ENCODE measurements at regions not wholly inside any gene's neighbourhood (a gene's known extent, or its start where the extent isn't known, plus 50 kb on each side); places are given as distances from the start of the nearest gene placed in this dataset.

DNA sequence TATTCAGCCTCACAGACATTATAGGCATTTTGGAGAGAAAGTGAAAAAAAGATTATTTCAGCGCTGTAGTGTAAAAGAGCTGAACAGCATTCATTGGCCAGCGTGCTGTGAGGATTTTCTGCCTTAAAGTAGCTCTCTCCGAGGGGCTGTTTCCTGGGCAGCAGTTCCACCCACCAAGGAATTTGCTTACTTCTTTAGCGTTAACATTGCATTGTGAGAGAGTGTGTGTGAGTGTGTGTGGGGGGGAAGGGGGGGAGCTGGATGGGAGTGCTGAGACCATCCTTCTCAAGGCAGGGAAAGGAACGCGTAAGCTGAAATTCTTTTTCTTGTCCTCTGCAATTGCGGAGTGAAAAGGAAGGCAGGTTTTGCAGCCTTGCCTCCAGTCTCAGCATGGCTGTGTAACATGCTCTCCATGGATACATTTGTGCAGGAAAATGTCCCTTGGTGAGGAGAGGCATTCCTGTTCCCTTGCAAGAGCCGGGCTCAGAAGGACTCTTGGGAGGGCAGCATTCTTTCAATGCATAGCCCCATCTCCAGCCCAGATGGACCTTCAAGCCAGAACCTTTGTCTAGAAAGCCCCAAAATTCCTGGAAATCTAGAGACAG is 159.9 kb upstream of the NAV2 start:
- no peaks in the 10 kb centered on the region for H3K27me3 ChIP-seq (replicated peaks)
- no peak overlapping the region for H3K27ac ChIP-seq
- in situ Hi-C loops (cut with HindIII; ENCODE audit: low pct_ligation_motif_present, low sequenced_read_pairs), result loop anchor here (25.0 kb wide), 2 partner anchors 185 to 335 kb away; no protein-coding TSS in a partner anchor
- no peaks in the 10 kb centered on the region for H3K36me3 ChIP-seq (replicated peaks)
- no peak overlapping the region for H3K4me3 ChIP-seq (ENCODE audit: low read depth, low read length)
- TF ChIP-seq CTCF (IDR thresholded peaks at IDR 0.05; ENCODE audit: low read depth, low read length, missing control alignments), result no peak
- DNase-seq, result no peak

DNA sequence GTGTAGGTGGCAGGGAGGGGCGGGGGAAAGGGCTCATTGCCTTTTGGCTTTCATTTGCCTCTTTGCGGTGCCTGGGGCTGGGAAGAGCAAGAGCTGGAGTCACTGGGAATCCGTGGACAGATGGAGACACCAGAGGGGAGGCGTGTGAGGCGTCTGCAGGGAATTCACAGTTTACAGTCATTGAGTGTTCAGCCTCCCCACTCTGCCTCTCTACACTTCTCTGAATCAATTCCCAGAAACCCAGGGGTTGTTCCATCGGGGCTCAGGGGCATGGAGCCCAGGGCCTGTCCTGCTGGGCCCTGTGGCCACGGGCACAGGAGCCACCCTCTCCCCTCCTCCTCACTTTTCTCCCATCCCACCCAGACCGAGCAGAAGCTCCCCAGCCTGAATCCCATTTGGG is 160.5 kb upstream of the NAV2 start:
- H3K4me3 ChIP-seq (ENCODE audit: low read depth, low read length), result no peak overlapping the region
- no peak overlapping the region for H3K27ac ChIP-seq
- in situ Hi-C loops (cut with HindIII; ENCODE audit: low pct_ligation_motif_present, low sequenced_read_pairs), result loop anchor here (25.0 kb wide), 2 partner anchors 185 to 335 kb away; no protein-coding TSS in a partner anchor
- no peak for TF ChIP-seq CTCF (IDR thresholded peaks at IDR 0.05; ENCODE audit: low read depth, low read length, missing control alignments)
- H3K27me3 ChIP-seq (replicated peaks), result no peaks in the 10 kb centered on the region
- DNase-seq, result no peak
- no peaks in the 10 kb centered on the region for H3K36me3 ChIP-seq (replicated peaks)

DNA sequence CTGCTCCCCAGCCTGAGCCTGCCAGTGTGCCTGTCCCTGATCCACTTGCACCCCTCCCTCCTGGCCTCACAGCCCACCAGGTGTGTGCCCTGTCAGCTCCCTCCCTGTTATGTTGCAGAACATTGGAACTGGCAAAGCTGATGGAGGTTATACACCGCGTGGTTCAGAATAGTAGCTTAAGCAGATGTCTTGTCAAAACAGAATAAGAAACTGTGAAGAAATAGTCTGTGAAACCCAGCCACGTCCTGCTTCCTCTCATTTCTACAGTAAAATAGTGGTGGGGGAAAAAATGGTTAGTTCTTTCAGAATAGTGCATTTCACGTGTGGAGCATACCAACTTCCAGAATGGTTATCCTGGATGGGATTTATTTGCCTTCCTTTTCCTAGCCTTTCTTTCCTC is 161.2 kb upstream of the NAV2 start:
- H3K27me3 ChIP-seq (replicated peaks), result no peaks in the 10 kb centered on the region
- in situ Hi-C loops (cut with HindIII; ENCODE audit: low pct_ligation_motif_present, low sequenced_read_pairs), result loop anchor here (25.0 kb wide), 2 partner anchors 186 to 336 kb away; no protein-coding TSS in a partner anchor
- no peak for TF ChIP-seq CTCF (IDR thresholded peaks at IDR 0.05; ENCODE audit: low read depth, low read length, missing control alignments)

DNA sequence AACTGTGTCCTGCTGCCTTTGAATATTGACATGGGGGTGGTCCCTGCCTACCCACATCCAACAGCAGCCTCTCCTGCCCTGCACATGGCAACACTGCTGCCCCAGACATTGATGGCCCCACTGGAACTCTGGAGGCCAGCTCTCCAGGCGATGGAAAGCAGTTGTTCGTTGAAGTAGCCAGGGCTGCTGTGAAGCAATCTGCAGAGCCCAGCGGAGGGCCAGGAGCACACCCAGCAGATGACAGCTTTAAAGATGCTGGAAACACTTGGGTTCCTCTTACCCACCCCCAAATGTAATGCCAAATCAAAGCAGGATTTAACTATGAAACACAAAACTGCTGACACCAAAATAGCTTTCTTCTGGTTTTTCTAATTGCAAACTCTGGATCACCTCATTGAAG is 165.6 kb upstream of the NAV2 start:
- Histone ChIP-seq H3K27ac (no peak overlapping the region), H3K4me3 (ENCODE audit: low read depth, low read length) (no peak overlapping the region), H3K27me3 (replicated peaks) (peaks cover 26% of the 10 kb centered on the region), H3K36me3 (replicated peaks) (no peaks in the 10 kb centered on the region)
- no peak for DNase-seq
- no peak for TF ChIP-seq CTCF (IDR thresholded peaks at IDR 0.05; ENCODE audit: low read depth, low read length, missing control alignments)
- in situ Hi-C loops (cut with HindIII; ENCODE audit: low pct_ligation_motif_present, low sequenced_read_pairs), result no loop called here

More for the DNA sequence above, 161.2 kb upstream of the NAV2 start:
- DNase-seq, result no peak
- no peaks in the 10 kb centered on the region for H3K36me3 ChIP-seq (replicated peaks)
- H3K4me3 ChIP-seq (ENCODE audit: low read depth, low read length), result no peak overlapping the region
- no peak overlapping the region for H3K27ac ChIP-seq

- in situ Hi-C loops (cut with HindIII; ENCODE audit: low pct_ligation_motif_present, low sequenced_read_pairs), result no loop called here
- Histone ChIP-seq H3K27me3 (replicated peaks) (peaks cover 26% of the 10 kb centered on the region), H3K4me3 (ENCODE audit: low read depth, low read length) (no peak overlapping the region), H3K36me3 (replicated peaks) (no peaks in the 10 kb centered on the region), H3K27ac (no peak overlapping the region)
- no peak for TF ChIP-seq CTCF (IDR thresholded peaks at IDR 0.05; ENCODE audit: low read depth, low read length, missing control alignments)
- no peak for DNase-seq
These were observed 166.3 kb upstream of the NAV2 start for GRCh38 chr11:19546325-19546724.

GRCh38 chr11:19541521-19542049 is 171.1 kb upstream of the NAV2 start:
- Histone ChIP-seq H3K4me3 (ENCODE audit: low read depth, low read length) (no peak overlapping the region), H3K36me3 (replicated peaks) (no peaks in the 10 kb centered on the region), H3K27ac (no peak overlapping the region), H3K27me3 (replicated peaks) (peaks cover 32% of the 10 kb centered on the region)
- no peak for DNase-seq
- TF ChIP-seq CTCF (IDR thresholded peaks at IDR 0.05; ENCODE audit: low read depth, low read length, missing control alignments), result peak; percentile 5
- in situ Hi-C loops (cut with HindIII; ENCODE audit: low pct_ligation_motif_present, low sequenced_read_pairs), result no loop called here

Measured in brain microvascular endothelial cell (primary cell).